HFF-Myc (cell line): ENCODE measurements at regions not wholly inside any gene's neighbourhood (a gene's known extent, or its start where the extent isn't known, plus 50 kb on each side); places are given as distances from the start of the nearest gene placed in this dataset.

Experiments used
- DNase-seq: peaks from one replicate; pipeline ENCODE4 v3.0.0-alpha.2; 2011; ENCODE audit warnings: low read depth; ENCODE audit errors: extremely low read depth
- H3K4me3 ChIP-seq: replicated peaks from 2 replicates; pipeline ENCODE4 v1.5.1; 2011; ENCODE audit warnings: low read depth, mild to moderate bottlenecking, control low read depth, low read length
- CTCF ChIP-seq: IDR thresholded peaks from 2 replicates; pipeline ENCODE4 v1.5.1; 2012; ENCODE audit warnings: mild to moderate bottlenecking, low read depth, low read length, control low read depth; ENCODE audit errors: missing control alignments

- no peak overlapping the region for H3K4me3 ChIP-seq
- TF ChIP-seq CTCF, result no peak
- no peak for DNase-seq
These were observed 367.0 kb downstream of the FOXL1 start for GRCh38 chr16:86945166-86945900.

GRCh38 chr16:86946396-86946795 is 368.0 kb downstream of the FOXL1 start:
- TF ChIP-seq CTCF, result no peak
- no peak overlapping the region for H3K4me3 ChIP-seq
- no peak for DNase-seq

GRCh38 chr16:86946981-86947380 is 368.6 kb downstream of the FOXL1 start:
- TF ChIP-seq CTCF, result no peak
- DNase-seq, result no peak
- no peak overlapping the region for H3K4me3 ChIP-seq

- DNase-seq, result no peak
- no peak overlapping the region for H3K4me3 ChIP-seq
- TF ChIP-seq CTCF, result no peak
These were observed 369.1 kb downstream of the C16orf95 start for GRCh38 chr16:86948046-86948445.

- TF ChIP-seq CTCF, result no peak
- H3K4me3 ChIP-seq, result no peak overlapping the region
- DNase-seq, result no peak
These were observed 368.1 kb downstream of the C16orf95 start for GRCh38 chr16:86949116-86949515.

GRCh38 chr16:86949630-86950029 is 367.6 kb downstream of the C16orf95 start:
- no peak overlapping the region for H3K4me3 ChIP-seq
- no peak for TF ChIP-seq CTCF
- no peak for DNase-seq
